ENCODE measurements at regions not wholly inside any gene's neighbourhood (a gene's known extent, or its start where the extent isn't known, plus 50 kb on each side); places are given as distances from the start of the nearest gene placed in this dataset.

GRCh38 chr5:74113927-74114326, 487.9 kb downstream of the ARHGEF28 start:
- H3K4me3 ChIP-seq (ENCODE audit: low read depth, low read length), result no peak overlapping the region
- DNase-seq (ENCODE audit: low read depth), result no peak
- TF ChIP-seq CTCF (IDR thresholded peaks at IDR 0.05; ENCODE audit: insufficient read depth, low read depth, low read length, missing control alignments), result no peak

- TF ChIP-seq CTCF (IDR thresholded peaks at IDR 0.05; ENCODE audit: insufficient read depth, low read depth, low read length, missing control alignments), result no peak
- DNase-seq (ENCODE audit: low read depth), result no peak
- no peak overlapping the region for H3K4me3 ChIP-seq (ENCODE audit: low read depth, low read length)
Observed at GRCh38 chr5:74113196-74113540, 487.2 kb downstream of the ARHGEF28 start.

GRCh38 chr5:74112372-74113195, 486.6 kb downstream of the ARHGEF28 start:
- TF ChIP-seq CTCF (IDR thresholded peaks at IDR 0.05; ENCODE audit: insufficient read depth, low read depth, low read length, missing control alignments), result no peak
- no peak overlapping the region for H3K4me3 ChIP-seq (ENCODE audit: low read depth, low read length)
- DNase-seq (ENCODE audit: low read depth), result no peak

- H3K4me3 ChIP-seq (ENCODE audit: low read depth, low read length), result no peak overlapping the region
- TF ChIP-seq CTCF (IDR thresholded peaks at IDR 0.05; ENCODE audit: insufficient read depth, low read depth, low read length, missing control alignments), result no peak
- no peak for DNase-seq (ENCODE audit: low read depth)
Observed at GRCh38 chr5:74111764-74112163, 485.8 kb downstream of the ARHGEF28 start.

- H3K4me3 ChIP-seq (ENCODE audit: low read depth, low read length), result no peak overlapping the region
- no peak for TF ChIP-seq CTCF (IDR thresholded peaks at IDR 0.05; ENCODE audit: insufficient read depth, low read depth, low read length, missing control alignments)
Observed at GRCh38 chr5:74109344-74109743, 483.3 kb downstream of the ARHGEF28 start.

GRCh38 chr5:74107899-74108298, 481.9 kb downstream of the ARHGEF28 start:
- DNase-seq (ENCODE audit: low read depth), result no peak
- TF ChIP-seq CTCF (IDR thresholded peaks at IDR 0.05; ENCODE audit: insufficient read depth, low read depth, low read length, missing control alignments), result no peak
- H3K4me3 ChIP-seq (ENCODE audit: low read depth, low read length), result no peak overlapping the region

More at GRCh38 chr5:74109344-74109743, 483.3 kb downstream of the ARHGEF28 start:
- no peak for DNase-seq (ENCODE audit: low read depth)
